GM12878 (cell line): ENCODE measurements at regions not wholly inside any gene's neighbourhood (a gene's known extent, or its start where the extent isn't known, plus 50 kb on each side); places are given as distances from the start of the nearest gene placed in this dataset.

Experiments
- BHLHE40 ChIP-seq, 2 experiments: fragments of 450-650 bp in 1 of 2; IDR thresholded peaks; 2 replicates each; pipeline ENCODE4 v1.6.1; 2011 to 2017; ENCODE audit warnings: low read depth in 2 of 2, borderline replicate concordance in 1 of 2, improper control_type of control experiment in 1 of 2, low read length in 1 of 2, mild to moderate bottlenecking in 1 of 2
- EGR1 ChIP-seq, 2 experiments: IDR thresholded peaks; 1 replicate in 1 of 2; 2 replicates in 1 of 2; pipeline ENCODE4 v1.6.1; 2011 to 2012; ENCODE audit warnings: low read depth in 2 of 2, low read length in 2 of 2, borderline replicate concordance in 1 of 2, mild to moderate bottlenecking in 1 of 2, moderate library complexity in 1 of 2
- ETV6 ChIP-seq, 2 experiments: fragments of 450-650 bp in 1 of 2; IDR thresholded peaks in 1 of 2; conservative IDR thresholded peaks in 1 of 2; 2 replicates each; pipeline ENCODE4 v1.6.1; 2014; ENCODE audit warnings: antibody characterized with exemption in 1 of 2, borderline replicate concordance in 1 of 2, low read depth in 1 of 2, mild to moderate bottlenecking in 1 of 2, moderate library complexity in 1 of 2
- JUND ChIP-seq: IDR thresholded peaks from 2 replicates; pipeline ENCODE4 v1.6.1; 2012; ENCODE audit warnings: low read depth, mild to moderate bottlenecking, low read length, improper control_type of control experiment, moderate library complexity
- MEF2A ChIP-seq: IDR thresholded peaks from 2 replicates; pipeline ENCODE4 v1.6.1; 2011; ENCODE audit warnings: low read depth, mild to moderate bottlenecking, low read length, moderate library complexity; ENCODE audit not compliant: insufficient read depth
- NFYB ChIP-seq: IDR thresholded peaks from 2 replicates; pipeline ENCODE4 v1.6.1; 2011; ENCODE audit warnings: low read depth, mild to moderate bottlenecking, low read length, improper control_type of control experiment, moderate library complexity; ENCODE audit not compliant: insufficient read depth
- POLR2A ChIP-seq: IDR thresholded peaks from 2 replicates; pipeline ENCODE4 v1.6.1; 2011; ENCODE audit warnings: low read depth, mild to moderate bottlenecking, low read length
- POLR2AphosphoS5 ChIP-seq: IDR thresholded peaks from 2 replicates; pipeline ENCODE4 v1.6.1; 2011; ENCODE audit warnings: mild to moderate bottlenecking, low read length, inconsistent platforms
- SP1 ChIP-seq: IDR thresholded peaks from one replicate; pipeline ENCODE4 v1.6.1; 2011; ENCODE audit warnings: low read depth, low read length
- SPI1 ChIP-seq: IDR thresholded peaks from 2 replicates; pipeline ENCODE4 v1.6.1; 2011; ENCODE audit warnings: low read depth, mild to moderate bottlenecking, low read length, moderate library complexity, borderline replicate concordance; ENCODE audit not compliant: insufficient read depth
- ZBED1 ChIP-seq: IDR thresholded peaks from 2 replicates; pipeline ENCODE4 v1.6.1; 2016; ENCODE audit warnings: borderline replicate concordance
- TF ChIP-seq, protein P1 (sequence below): IDR thresholded peaks from 2 replicates; pipeline ENCODE4 v1.6.1; 2012; ENCODE audit warnings: low read depth, low read length, improper control_type of control experiment
- TF ChIP-seq, protein P2 (sequence below), 3 experiments: IDR thresholded peaks in 2 of 3; conservative IDR thresholded peaks in 1 of 3; 2 replicates each; pipeline ENCODE4 v1.5.1; 2011; ENCODE audit warnings: low read depth in 3 of 3, low read length in 3 of 3, mild to moderate bottlenecking in 3 of 3, control low read depth in 2 of 3, moderate library complexity in 2 of 3, inconsistent platforms in 1 of 3, mixed read lengths in 1 of 3; ENCODE audit not compliant: control insufficient read depth in 2 of 3, insufficient read depth in 1 of 3; ENCODE audit errors: extremely low read depth in 1 of 3

DNA sequence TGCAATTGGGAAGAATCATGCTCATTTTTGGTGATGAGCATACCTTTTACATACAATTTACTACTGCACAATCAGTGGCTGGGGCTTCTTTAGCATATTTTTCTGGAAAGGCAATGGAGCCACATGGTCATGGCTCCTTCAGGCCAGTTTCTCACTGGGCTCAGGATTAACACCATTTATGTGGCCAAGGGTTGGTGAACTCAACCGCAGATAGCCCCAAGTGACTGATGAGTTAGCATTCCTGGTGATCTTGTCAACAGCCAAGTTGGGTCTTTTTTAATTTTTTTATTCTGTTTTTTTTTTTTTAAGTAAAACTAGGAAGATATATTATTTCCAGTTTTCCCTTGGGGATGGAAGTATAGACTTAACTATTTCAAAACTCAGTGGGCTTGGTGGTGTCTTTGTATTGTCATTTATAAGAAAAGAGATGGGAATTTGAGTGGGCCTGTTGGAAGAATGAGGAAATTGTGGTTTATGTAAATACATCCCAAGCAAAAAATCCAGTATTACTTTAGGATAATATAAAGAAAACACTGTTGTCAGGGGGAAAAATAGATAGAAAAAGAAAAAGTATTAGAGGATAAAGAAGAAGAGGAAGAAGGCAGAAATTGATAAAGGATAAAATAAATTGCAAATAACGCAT is 397.4 kb downstream of the MAFB start:
- TF ChIP-seq, protein P1, sequence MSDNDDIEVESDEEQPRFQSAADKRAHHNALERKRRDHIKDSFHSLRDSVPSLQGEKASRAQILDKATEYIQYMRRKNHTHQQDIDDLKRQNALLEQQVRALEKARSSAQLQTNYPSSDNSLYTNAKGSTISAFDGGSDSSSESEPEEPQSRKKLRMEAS = no peak
- no peak for TF ChIP-seq POLR2AphosphoS5
- TF ChIP-seq POLR2A = no peak
- no peak for TF ChIP-seq NFYB
- no peak for TF ChIP-seq MEF2A
- TF ChIP-seq, protein P2, sequence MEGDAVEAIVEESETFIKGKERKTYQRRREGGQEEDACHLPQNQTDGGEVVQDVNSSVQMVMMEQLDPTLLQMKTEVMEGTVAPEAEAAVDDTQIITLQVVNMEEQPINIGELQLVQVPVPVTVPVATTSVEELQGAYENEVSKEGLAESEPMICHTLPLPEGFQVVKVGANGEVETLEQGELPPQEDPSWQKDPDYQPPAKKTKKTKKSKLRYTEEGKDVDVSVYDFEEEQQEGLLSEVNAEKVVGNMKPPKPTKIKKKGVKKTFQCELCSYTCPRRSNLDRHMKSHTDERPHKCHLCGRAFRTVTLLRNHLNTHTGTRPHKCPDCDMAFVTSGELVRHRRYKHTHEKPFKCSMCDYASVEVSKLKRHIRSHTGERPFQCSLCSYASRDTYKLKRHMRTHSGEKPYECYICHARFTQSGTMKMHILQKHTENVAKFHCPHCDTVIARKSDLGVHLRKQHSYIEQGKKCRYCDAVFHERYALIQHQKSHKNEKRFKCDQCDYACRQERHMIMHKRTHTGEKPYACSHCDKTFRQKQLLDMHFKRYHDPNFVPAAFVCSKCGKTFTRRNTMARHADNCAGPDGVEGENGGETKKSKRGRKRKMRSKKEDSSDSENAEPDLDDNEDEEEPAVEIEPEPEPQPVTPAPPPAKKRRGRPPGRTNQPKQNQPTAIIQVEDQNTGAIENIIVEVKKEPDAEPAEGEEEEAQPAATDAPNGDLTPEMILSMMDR (IDR thresholded peaks at IDR 0.05 in 2 of 3, conservative IDR thresholded peaks at IDR 0.05 in 1 of 3; ENCODE audit: control insufficient read depth in 2 of 3, extremely low read depth in 1 of 3, insufficient read depth in 1 of 3, low read depth in 3 of 3, low read length in 3 of 3) = no peak
- no peak for TF ChIP-seq ETV6 (conservative IDR thresholded peaks at IDR 0.05 in 1 of 2, IDR thresholded peaks at IDR 0.05 in 1 of 2; ENCODE audit: borderline replicate concordance in 1 of 2, low read depth in 1 of 2)
- TF ChIP-seq ZBED1 = no peak
- TF ChIP-seq SPI1 = no peak
- TF ChIP-seq EGR1 (IDR thresholded peaks at IDR 0.05; ENCODE audit: borderline replicate concordance in 1 of 2, low read depth in 2 of 2, low read length in 2 of 2) = no peak
- no peak for TF ChIP-seq SP1
- TF ChIP-seq JUND = no peak
- no peak for TF ChIP-seq BHLHE40 (IDR thresholded peaks at IDR 0.05; ENCODE audit: borderline replicate concordance in 1 of 2, low read depth in 2 of 2, low read length in 1 of 2)
